ENCODE measurements at regions not wholly inside any gene's neighbourhood (a gene's known extent, or its start where the extent isn't known, plus 50 kb on each side); places are given as distances from the start of the nearest gene placed in this dataset.

GRCh38 chr3:64456674-64457073 is 231.1 kb downstream of the ADAMTS9 start:
- TF ChIP-seq CTCF (IDR thresholded peaks at IDR 0.05; ENCODE audit: low read depth, low read length): no peak
- H3K4me3 ChIP-seq (replicated peaks in 1 of 2; ENCODE audit: low read depth in 2 of 2, low read length in 2 of 2): no peak overlapping the region
- no peak for DNase-seq (ENCODE audit: low read depth in 2 of 2)

- DNase-seq (ENCODE audit: low read depth in 2 of 2): no peak
- H3K4me3 ChIP-seq (replicated peaks in 1 of 2; ENCODE audit: low read depth in 2 of 2, low read length in 2 of 2): no peak overlapping the region
- no peak for TF ChIP-seq CTCF (IDR thresholded peaks at IDR 0.05; ENCODE audit: low read depth, low read length)
Measured at GRCh38 chr3:64455351-64455750, 230.1 kb upstream of the PRICKLE2 start.

- TF ChIP-seq CTCF (IDR thresholded peaks at IDR 0.05; ENCODE audit: low read depth, low read length): no peak
- H3K4me3 ChIP-seq (replicated peaks in 1 of 2; ENCODE audit: low read depth in 2 of 2, low read length in 2 of 2): no peak overlapping the region
- no peak for DNase-seq (ENCODE audit: low read depth in 2 of 2)
Measured at GRCh38 chr3:64454768-64455167, 229.5 kb upstream of the PRICKLE2 start.

GRCh38 chr3:64454179-64454578 is 228.9 kb upstream of the PRICKLE2 start:
- DNase-seq (ENCODE audit: low read depth in 2 of 2): peak; percentile 70 to 78
- no peak for TF ChIP-seq CTCF (IDR thresholded peaks at IDR 0.05; ENCODE audit: low read depth, low read length)
- no peak overlapping the region for H3K4me3 ChIP-seq (replicated peaks in 1 of 2; ENCODE audit: low read depth in 2 of 2, low read length in 2 of 2)

GRCh38 chr3:64451283-64452012 is 226.2 kb upstream of the PRICKLE2 start:
- H3K4me3 ChIP-seq (replicated peaks in 1 of 2; ENCODE audit: low read depth in 2 of 2, low read length in 2 of 2): no peak overlapping the region
- TF ChIP-seq CTCF (IDR thresholded peaks at IDR 0.05; ENCODE audit: low read depth, low read length): no peak
- no peak for DNase-seq (ENCODE audit: low read depth in 2 of 2)

- TF ChIP-seq CTCF (IDR thresholded peaks at IDR 0.05; ENCODE audit: low read depth, low read length): no peak
- no peak overlapping the region for H3K4me3 ChIP-seq (replicated peaks in 1 of 2; ENCODE audit: low read depth in 2 of 2, low read length in 2 of 2)
- no peak for DNase-seq (ENCODE audit: low read depth in 2 of 2)
Measured at GRCh38 chr3:64450396-64450956, 225.2 kb upstream of the PRICKLE2 start.
